HEK293 (cell line): ENCODE measurements at regions not wholly inside any gene's neighbourhood (a gene's known extent, or its start where the extent isn't known, plus 50 kb on each side); places are given as distances from the start of the nearest gene placed in this dataset.

Source experiments
- MYNN ChIP-seq: fragments of 450-650 bp; formaldehyde crosslinking; IDR thresholded peaks from 2 replicates; pipeline ENCODE4 v1.5.1; 2016; ENCODE audit warnings: missing biosample characterization, missing genetic modification characterization, borderline replicate concordance
- SALL2 ChIP-seq: fragments of 450-650 bp; formaldehyde crosslinking; IDR thresholded peaks from 2 replicates; pipeline ENCODE4 v1.5.0; 2017; ENCODE audit warnings: missing biosample characterization, mild to moderate bottlenecking, missing genetic modification characterization, borderline replicate concordance
- ZBTB21 ChIP-seq: fragments of 450-650 bp; formaldehyde crosslinking; IDR thresholded peaks from 2 replicates; pipeline ENCODE4 v1.5.1; 2017; ENCODE audit warnings: missing biosample characterization, missing genetic modification characterization
- ZNF174 ChIP-seq: fragments of 450-650 bp; formaldehyde crosslinking; IDR thresholded peaks from 2 replicates; pipeline ENCODE4 v1.5.0; 2017; ENCODE audit warnings: missing biosample characterization, mild to moderate bottlenecking, missing genetic modification characterization
- ZNF184 ChIP-seq: fragments of 450-650 bp; IDR thresholded peaks from 2 replicates; pipeline ENCODE4 v1.5.1; 2018; ENCODE audit warnings: missing biosample characterization, mild to moderate bottlenecking, missing genetic modification characterization
- ZNF629 ChIP-seq: fragments of 450-650 bp; formaldehyde crosslinking; IDR thresholded peaks from 2 replicates; pipeline ENCODE4 v1.5.1; 2017; ENCODE audit warnings: missing biosample characterization, missing genetic modification characterization
- TF ChIP-seq, protein P1 (sequence below): IDR thresholded peaks from 2 replicates; pipeline ENCODE4 v1.6.1; 2011; ENCODE audit warnings: mild to moderate bottlenecking, low read depth, low read length, borderline replicate concordance
- TF ChIP-seq, protein P2 (sequence below): fragments of 450-650 bp; formaldehyde crosslinking; IDR thresholded peaks from 2 replicates; pipeline ENCODE4 v1.5.1; 2016; ENCODE audit warnings: missing biosample characterization, missing genetic modification characterization

DNA sequence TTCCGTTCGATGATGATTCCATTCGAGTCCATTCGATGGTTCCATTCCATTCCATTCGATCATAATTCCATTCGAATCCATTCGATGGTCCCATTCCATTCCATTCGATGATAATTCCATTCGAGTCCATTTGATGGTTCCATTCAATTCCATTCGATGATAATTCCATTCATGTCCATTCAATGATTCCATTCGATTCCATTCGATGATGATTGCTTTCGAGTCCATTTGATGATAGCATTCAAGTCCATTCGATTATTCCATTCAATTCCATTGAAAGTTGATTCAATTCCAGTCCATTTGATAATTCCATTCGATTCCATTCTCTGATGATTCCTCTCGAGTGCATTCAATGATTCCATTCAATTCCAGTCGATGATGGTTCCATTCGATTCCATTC lies 3895.3 kb downstream of the SRGAP2C start:
- TF ChIP-seq ZNF174 (tag by site-specific recombination) (no peak), MYNN (no peak), ZBTB21 (tag by site-specific recombination) (no peak), ZNF184 (tag by site-specific recombination) (no peak), ZNF629 (tag by site-specific recombination) (no peak), SALL2 (tag by site-specific recombination) (no peak)
- TF ChIP-seq, protein P1, sequence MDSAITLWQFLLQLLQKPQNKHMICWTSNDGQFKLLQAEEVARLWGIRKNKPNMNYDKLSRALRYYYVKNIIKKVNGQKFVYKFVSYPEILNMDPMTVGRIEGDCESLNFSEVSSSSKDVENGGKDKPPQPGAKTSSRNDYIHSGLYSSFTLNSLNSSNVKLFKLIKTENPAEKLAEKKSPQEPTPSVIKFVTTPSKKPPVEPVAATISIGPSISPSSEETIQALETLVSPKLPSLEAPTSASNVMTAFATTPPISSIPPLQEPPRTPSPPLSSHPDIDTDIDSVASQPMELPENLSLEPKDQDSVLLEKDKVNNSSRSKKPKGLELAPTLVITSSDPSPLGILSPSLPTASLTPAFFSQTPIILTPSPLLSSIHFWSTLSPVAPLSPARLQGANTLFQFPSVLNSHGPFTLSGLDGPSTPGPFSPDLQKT = no peak
- TF ChIP-seq, protein P2, sequence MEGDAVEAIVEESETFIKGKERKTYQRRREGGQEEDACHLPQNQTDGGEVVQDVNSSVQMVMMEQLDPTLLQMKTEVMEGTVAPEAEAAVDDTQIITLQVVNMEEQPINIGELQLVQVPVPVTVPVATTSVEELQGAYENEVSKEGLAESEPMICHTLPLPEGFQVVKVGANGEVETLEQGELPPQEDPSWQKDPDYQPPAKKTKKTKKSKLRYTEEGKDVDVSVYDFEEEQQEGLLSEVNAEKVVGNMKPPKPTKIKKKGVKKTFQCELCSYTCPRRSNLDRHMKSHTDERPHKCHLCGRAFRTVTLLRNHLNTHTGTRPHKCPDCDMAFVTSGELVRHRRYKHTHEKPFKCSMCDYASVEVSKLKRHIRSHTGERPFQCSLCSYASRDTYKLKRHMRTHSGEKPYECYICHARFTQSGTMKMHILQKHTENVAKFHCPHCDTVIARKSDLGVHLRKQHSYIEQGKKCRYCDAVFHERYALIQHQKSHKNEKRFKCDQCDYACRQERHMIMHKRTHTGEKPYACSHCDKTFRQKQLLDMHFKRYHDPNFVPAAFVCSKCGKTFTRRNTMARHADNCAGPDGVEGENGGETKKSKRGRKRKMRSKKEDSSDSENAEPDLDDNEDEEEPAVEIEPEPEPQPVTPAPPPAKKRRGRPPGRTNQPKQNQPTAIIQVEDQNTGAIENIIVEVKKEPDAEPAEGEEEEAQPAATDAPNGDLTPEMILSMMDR (tag by site-specific recombination) = no peak
